ENCODE measurements at regions not wholly inside any gene's neighbourhood (a gene's known extent, or its start where the extent isn't known, plus 50 kb on each side); places are given as distances from the start of the nearest gene placed in this dataset.
"Not testable (repeated sequence)": the region's sequence is repeated elsewhere in the genome, so short reads cannot be mapped to it uniquely, and the experiment has no call there.

- ChIA-PET POLR2A (no interaction called here), CTCF (no interaction called here)
- Mint-ChIP-seq H3K4me1 (ENCODE audit: insufficient read depth, unreplicated experiment) (peaks cover 12% of the 10 kb centered on the region), H3K9me3 (ENCODE audit: unreplicated experiment) (no peaks in the 10 kb centered on the region), H3K36me3 (ENCODE audit: insufficient read depth, unreplicated experiment) (no peaks in the 10 kb centered on the region), H3K4me3 (ENCODE audit: unreplicated experiment) (no peak overlapping the region), H3K27me3 (ENCODE audit: insufficient read depth, unreplicated experiment) (no peaks in the 10 kb centered on the region), H3K27ac (ENCODE audit: low read depth, unreplicated experiment) (no peak overlapping the region)
- no peak for TF ChIP-seq CTCF (IDR thresholded peaks at IDR 0.05; ENCODE audit: unreplicated experiment)
- BruUV-seq (replicated peaks) = no TSS peak
- no peak for DNase-seq (ENCODE audit: unreplicated experiment)
- intact Hi-C loops (cut with micrococcal nuclease) = no loop called here
Measured at GRCh38 chr12:85462888-85463287, 182.9 kb downstream of the ALX1 start.

DNA sequence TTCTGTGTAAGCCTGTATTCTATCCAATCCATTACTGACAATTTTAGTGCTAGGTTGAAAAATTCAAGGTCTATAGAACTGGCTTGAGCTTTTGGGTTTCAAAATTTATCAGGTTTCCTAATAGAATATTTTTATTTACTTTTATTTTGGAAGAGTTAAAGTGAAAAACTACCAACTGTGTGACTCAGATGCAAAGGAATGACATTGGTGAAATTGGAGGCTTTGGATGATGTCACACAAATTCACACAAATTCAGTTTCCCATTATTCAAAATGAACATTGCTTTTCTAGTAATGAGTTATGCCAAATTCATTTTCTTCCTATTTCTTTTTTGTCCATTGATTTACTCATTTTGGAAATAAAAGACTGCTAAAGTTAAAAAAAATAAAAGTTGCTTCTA lies 186.9 kb downstream of the ALX1 start:
- H3K27me3 Mint-ChIP-seq (ENCODE audit: insufficient read depth, unreplicated experiment) = no peaks in the 10 kb centered on the region
- no TSS peak for BruUV-seq (replicated peaks)
- TF ChIP-seq CTCF (IDR thresholded peaks at IDR 0.05; ENCODE audit: unreplicated experiment) = no peak
- no peak overlapping the region for H3K27ac Mint-ChIP-seq (ENCODE audit: low read depth, unreplicated experiment)
- H3K9me3 Mint-ChIP-seq (ENCODE audit: unreplicated experiment) = no peaks in the 10 kb centered on the region
- intact Hi-C loops (cut with micrococcal nuclease) = loop anchor here (5.0 kb wide), 1 partner anchor 110 kb away; no protein-coding TSS in a partner anchor
- peaks cover 21% of the 10 kb centered on the region for H3K4me1 Mint-ChIP-seq (ENCODE audit: insufficient read depth, unreplicated experiment)
- H3K36me3 Mint-ChIP-seq (ENCODE audit: insufficient read depth, unreplicated experiment) = no peaks in the 10 kb centered on the region
- POLR2A ChIA-PET = no interaction called here
- H3K4me3 Mint-ChIP-seq (ENCODE audit: unreplicated experiment) = no peak overlapping the region
- CTCF ChIA-PET = interaction anchor here (0.6 to 3.6 kb wide), 13 partner anchors 10 to 452 kb away, joined by 3 to 40 read pairs (median 8); no protein-coding TSS in a partner anchor
- DNase-seq (ENCODE audit: unreplicated experiment) = peak; percentile 33

GRCh38 chr12:85468356-85469157 lies 188.5 kb downstream of the ALX1 start:
- Mint-ChIP-seq H3K27ac (ENCODE audit: low read depth, unreplicated experiment) (peak overlapping the region; percentile 59), H3K27me3 (ENCODE audit: insufficient read depth, unreplicated experiment) (no peaks in the 10 kb centered on the region), H3K36me3 (ENCODE audit: insufficient read depth, unreplicated experiment) (no peaks in the 10 kb centered on the region), H3K4me1 (ENCODE audit: insufficient read depth, unreplicated experiment) (peaks cover 21% of the 10 kb centered on the region), H3K4me3 (ENCODE audit: unreplicated experiment) (peak overlapping the region; percentile 69), H3K9me3 (ENCODE audit: unreplicated experiment) (no peaks in the 10 kb centered on the region)
- intact Hi-C loops (cut with micrococcal nuclease) = loop anchor here (1.0 to 5.0 kb wide), 4 partner anchors 109 to 452 kb away; no protein-coding TSS in a partner anchor
- peak; percentile 78 for DNase-seq (ENCODE audit: unreplicated experiment)
- peak; percentile 85 for TF ChIP-seq CTCF (IDR thresholded peaks at IDR 0.05; ENCODE audit: unreplicated experiment)
- CTCF ChIA-PET = interaction anchor here (0.5 to 3.6 kb wide), 40 partner anchors 11 to 1247 kb away, joined by 3 to 40 read pairs (median 4); partner anchors contain the start of gene NTS
- POLR2A ChIA-PET = interaction anchor here (0.6 to 1.0 kb wide), 3 partner anchors 407 to 1948 kb away, joined by 4 read pairs; no protein-coding TSS in a partner anchor
- BruUV-seq (replicated peaks) = no TSS peak

- Mint-ChIP-seq H3K4me3 (ENCODE audit: unreplicated experiment) (peak overlapping the region; percentile 69), H3K27ac (ENCODE audit: low read depth, unreplicated experiment) (peak overlapping the region; percentile 59), H3K4me1 (ENCODE audit: insufficient read depth, unreplicated experiment) (peaks cover 21% of the 10 kb centered on the region)
- BruUV-seq (replicated peaks); H3K27me3 Mint-ChIP-seq (ENCODE audit: insufficient read depth, unreplicated experiment); H3K36me3 Mint-ChIP-seq (ENCODE audit: insufficient read depth, unreplicated experiment); DNase-seq (ENCODE audit: unreplicated experiment); H3K9me3 Mint-ChIP-seq (ENCODE audit: unreplicated experiment): not testable (repeated sequence)
- intact Hi-C loops (cut with micrococcal nuclease) = loop anchor here (5.0 kb wide), 1 partner anchor 108 kb away; no protein-coding TSS in a partner anchor
- POLR2A ChIA-PET = interaction anchor here (1.0 kb wide), 1 partner anchor 406 kb away, joined by 4 read pairs; no protein-coding TSS in a partner anchor
- CTCF ChIA-PET = interaction anchor here (0.5 to 3.6 kb wide), 26 partner anchors 10 to 1246 kb away, joined by 3 to 40 read pairs (median 6); partner anchors contain the start of gene NTS
Measured at GRCh38 chr12:85469158-85470086, 189.4 kb downstream of the ALX1 start.

- BruUV-seq (replicated peaks); H3K9me3 Mint-ChIP-seq (ENCODE audit: unreplicated experiment); H3K4me3 Mint-ChIP-seq (ENCODE audit: unreplicated experiment); intact Hi-C loops (cut with micrococcal nuclease); H3K27ac Mint-ChIP-seq (ENCODE audit: low read depth, unreplicated experiment); H3K27me3 Mint-ChIP-seq (ENCODE audit: insufficient read depth, unreplicated experiment); DNase-seq (ENCODE audit: unreplicated experiment); H3K4me1 Mint-ChIP-seq (ENCODE audit: insufficient read depth, unreplicated experiment); H3K36me3 Mint-ChIP-seq (ENCODE audit: insufficient read depth, unreplicated experiment): not testable (repeated sequence)
- CTCF ChIA-PET = interaction anchor here (0.6 to 3.3 kb wide), 6 partner anchors 101 to 448 kb away, joined by 3 to 51 read pairs (median 8); no protein-coding TSS in a partner anchor
- POLR2A ChIA-PET = interaction anchor here (1.0 kb wide), 1 partner anchor 17 kb away, joined by 3 read pairs; no protein-coding TSS in a partner anchor
Measured at GRCh38 chr12:85475277-85475676, 195.3 kb downstream of the ALX1 start.

All from MCF 10A (cell line).